WTC11 (cell line): ENCODE measurements at regions not wholly inside any gene's neighbourhood (a gene's known extent, or its start where the extent isn't known, plus 50 kb on each side); places are given as distances from the start of the nearest gene placed in this dataset.

Source experiments
- CTCF ChIP-seq: fragments of 200-600 bp; IDR thresholded peaks from 2 replicates; pipeline ENCODE4 v1.8.0; 2022; ENCODE audit warnings: antibody characterized with exemption
- EMX1 ChIP-seq: fragments of 250-450 bp; sonication (Bioruptor Pico); IDR thresholded peaks from 2 replicates; pipeline ENCODE4 v1.8.0; 2021; ENCODE audit warnings: mild to moderate bottlenecking
- FOXP1 ChIP-seq: sonication (generic); formaldehyde crosslinking; IDR thresholded peaks from 2 replicates; pipeline ENCODE4 v1.8.0; 2022; ENCODE audit warnings: missing genetic modification reagents, mild to moderate bottlenecking, moderate library complexity, borderline replicate concordance
- FOXP4 ChIP-seq: sonication (generic); formaldehyde crosslinking; IDR thresholded peaks from 2 replicates; pipeline ENCODE4 v1.8.0; 2022; ENCODE audit warnings: mild to moderate bottlenecking, missing genetic modification reagents
- GABPB1 ChIP-seq: sonication (generic); formaldehyde crosslinking; IDR thresholded peaks from 2 replicates; pipeline ENCODE4 v1.8.1; 2023; ENCODE audit warnings: mild to moderate bottlenecking, missing genetic modification reagents
- HMGA2 ChIP-seq: fragments of 250-450 bp; sonication (Bioruptor Pico); IDR thresholded peaks from 2 replicates; pipeline ENCODE4 v1.4.0; 2021; ENCODE audit warnings: mild to moderate bottlenecking, moderate library complexity
- HMGXB4 ChIP-seq: sonication (generic); formaldehyde crosslinking; IDR thresholded peaks from 2 replicates; pipeline ENCODE4 v1.8.1; 2023; ENCODE audit warnings: mild to moderate bottlenecking, moderate library complexity, missing genetic modification reagents
- JUN ChIP-seq: sonication (generic); formaldehyde crosslinking; IDR thresholded peaks from 2 replicates; pipeline ENCODE4 v1.8.0; 2023; ENCODE audit warnings: mild to moderate bottlenecking, missing genetic modification reagents
- USF2 ChIP-seq: sonication (generic); formaldehyde crosslinking; IDR thresholded peaks from 2 replicates; pipeline ENCODE4 v1.8.1; 2023; ENCODE audit warnings: mild to moderate bottlenecking, missing genetic modification reagents, moderate library complexity
- TF ChIP-seq, protein P1 (sequence below): sonication (generic); formaldehyde crosslinking; IDR thresholded peaks from 2 replicates; pipeline ENCODE4 v1.8.1; 2022; ENCODE audit warnings: low read depth, missing genetic modification reagents, borderline replicate concordance

DNA sequence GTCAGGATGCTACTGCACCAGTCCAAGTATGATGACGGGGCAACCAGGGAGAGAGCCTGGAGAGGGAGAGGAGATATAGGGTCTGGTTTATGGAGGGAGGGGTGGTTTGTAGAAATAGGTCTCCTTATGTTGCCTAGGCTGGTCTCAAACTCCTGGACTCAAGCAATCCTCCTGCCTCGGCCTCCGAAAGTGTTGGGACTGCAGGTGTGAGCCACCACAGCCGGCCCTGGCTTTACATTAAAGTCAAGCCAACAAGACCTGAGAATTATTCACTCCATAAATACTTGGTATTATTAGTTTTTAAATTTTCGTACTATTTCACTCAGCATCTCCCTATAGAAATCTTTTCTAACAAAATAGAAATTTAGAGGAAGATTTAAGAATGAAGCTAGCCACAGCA is 86.8 kb downstream of the MATN1 start:
- no peak for TF ChIP-seq JUN
- TF ChIP-seq, protein P1, sequence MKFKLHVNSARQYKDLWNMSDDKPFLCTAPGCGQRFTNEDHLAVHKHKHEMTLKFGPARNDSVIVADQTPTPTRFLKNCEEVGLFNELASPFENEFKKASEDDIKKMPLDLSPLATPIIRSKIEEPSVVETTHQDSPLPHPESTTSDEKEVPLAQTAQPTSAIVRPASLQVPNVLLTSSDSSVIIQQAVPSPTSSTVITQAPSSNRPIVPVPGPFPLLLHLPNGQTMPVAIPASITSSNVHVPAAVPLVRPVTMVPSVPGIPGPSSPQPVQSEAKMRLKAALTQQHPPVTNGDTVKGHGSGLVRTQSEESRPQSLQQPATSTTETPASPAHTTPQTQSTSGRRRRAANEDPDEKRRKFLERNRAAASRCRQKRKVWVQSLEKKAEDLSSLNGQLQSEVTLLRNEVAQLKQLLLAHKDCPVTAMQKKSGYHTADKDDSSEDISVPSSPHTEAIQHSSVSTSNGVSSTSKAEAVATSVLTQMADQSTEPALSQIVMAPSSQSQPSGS (CRISPR knock-in tag) = no peak
- no peak for TF ChIP-seq CTCF
- no peak for TF ChIP-seq FOXP1
- TF ChIP-seq FOXP4 (CRISPR knock-in tag) = no peak
- TF ChIP-seq GABPB1 = no peak
- no peak for TF ChIP-seq HMGA2 (CRISPR knock-in tag)
- no peak for TF ChIP-seq EMX1 (CRISPR knock-in tag)
- TF ChIP-seq HMGXB4 (CRISPR knock-in tag) = no peak
- no peak for TF ChIP-seq USF2 (CRISPR knock-in tag)
